Stimulated activated naive B cell treated with anti-CD40 and anti-IgM and Interleukin-4, amounts not matched to agents 10 μg/mL and 1 μg/mL and 100 μg/mL, for 72 hours (primary cell): ENCODE measurements at regions not wholly inside any gene's neighbourhood (a gene's known extent, or its start where the extent isn't known, plus 50 kb on each side); places are given as distances from the start of the nearest gene placed in this dataset.
"Not testable (repeated sequence)": the region's sequence is repeated elsewhere in the genome, so short reads cannot be mapped to it uniquely, and the experiment has no call there.

Source experiments
- ATAC-seq, 2 donors: fragments of 150-1000 bp; cut with Tn5 transposase; replicated peaks; 2 replicates each; pipeline ENCODE4 v1.10.0; 2021; ENCODE audit warnings: moderate library complexity in 1 of 2
- DNase-seq: peaks from one replicate; pipeline ENCODE4 v3.0.0; 2021
- H3K27ac Mint-ChIP-seq: one replicate; pipeline ENCODE4 v1.8.0; 2022; ENCODE audit warnings: mild to moderate bottlenecking, mixed read lengths
- H3K27me3 Mint-ChIP-seq, 2 donors: one replicate each; pipeline ENCODE4 v1.8.0; 2022; ENCODE audit warnings: mixed read lengths in 2 of 2
- H3K36me3 Mint-ChIP-seq, 2 donors: one replicate each; pipeline ENCODE4 v1.8.0; 2022; ENCODE audit warnings: mixed read lengths in 2 of 2, mild to moderate bottlenecking in 1 of 2
- H3K4me1 Mint-ChIP-seq, 2 donors: one replicate each; pipeline ENCODE4 v1.8.0; 2022; ENCODE audit warnings: mixed read lengths in 2 of 2, mild to moderate bottlenecking in 1 of 2
- H3K4me3 Mint-ChIP-seq, 2 donors: one replicate each; pipeline ENCODE4 v1.8.0; 2022; ENCODE audit warnings: mild to moderate bottlenecking in 2 of 2, mixed read lengths in 2 of 2, moderate library complexity in 1 of 2
- H3K9me3 Mint-ChIP-seq, 2 donors: one replicate each; pipeline ENCODE4 v1.8.0; 2022; ENCODE audit warnings: mixed read lengths in 2 of 2, mild to moderate bottlenecking in 1 of 2

DNA sequence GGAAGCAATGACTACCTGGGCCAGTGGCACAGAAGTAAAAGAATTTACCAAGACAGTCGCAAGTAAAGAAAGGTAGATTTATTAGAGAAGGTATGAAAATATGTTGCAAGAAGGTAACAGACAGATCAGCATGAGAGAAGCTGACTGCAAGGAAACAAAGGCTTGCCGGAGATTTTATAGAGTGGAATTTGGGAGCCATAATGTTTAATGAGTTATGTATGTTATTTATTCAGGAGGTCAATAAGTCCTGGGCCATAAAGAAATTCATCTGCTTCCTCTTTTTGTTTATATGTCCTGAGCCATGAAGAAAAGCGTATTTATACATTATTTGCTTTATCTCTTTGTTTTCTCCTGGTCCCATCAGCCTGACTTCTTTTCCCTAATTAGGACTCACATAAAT is 423.6 kb downstream of the PTH2R start:
- H3K4me3 Mint-ChIP-seq, result no peak overlapping the region
- no peaks in the 10 kb centered on the region for H3K36me3 Mint-ChIP-seq
- H3K9me3 Mint-ChIP-seq, result peaks cover 7 to 16% of the 10 kb centered on the region in 2 donors
- H3K4me1 Mint-ChIP-seq, result no peaks in the 10 kb centered on the region
- H3K27me3 Mint-ChIP-seq, result no peaks in the 10 kb centered on the region
- no peak overlapping the region for H3K27ac Mint-ChIP-seq
- ATAC-seq, result no peak
- DNase-seq, result no peak

DNA sequence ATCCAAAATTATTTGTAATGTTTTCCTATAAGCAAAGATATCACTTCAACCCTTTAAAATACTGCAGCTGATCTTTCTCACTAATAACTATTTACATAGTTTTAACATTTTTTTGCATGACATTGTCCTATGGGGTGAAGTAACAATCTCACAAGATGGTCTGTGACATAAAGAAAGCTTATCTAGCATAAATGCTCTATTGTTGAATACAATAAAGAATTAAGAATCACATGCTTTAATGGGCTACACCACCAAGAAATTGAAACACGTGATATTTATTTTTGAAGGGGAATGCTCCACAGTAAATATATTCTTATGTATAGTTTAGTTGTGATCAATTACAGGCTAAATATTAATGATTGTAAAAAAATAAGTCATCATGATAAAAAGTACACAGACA is 441.1 kb downstream of the PTH2R start:
- ATAC-seq, result no peak
- H3K27ac Mint-ChIP-seq, result no peak overlapping the region
- no peaks in the 10 kb centered on the region for H3K4me1 Mint-ChIP-seq
- H3K36me3 Mint-ChIP-seq, result no peaks in the 10 kb centered on the region
- no peak overlapping the region for H3K4me3 Mint-ChIP-seq
- DNase-seq, result no peak
- no peaks in the 10 kb centered on the region for H3K27me3 Mint-ChIP-seq
- peaks cover 8 to 14% of the 10 kb centered on the region in 2 donors for H3K9me3 Mint-ChIP-seq

DNA sequence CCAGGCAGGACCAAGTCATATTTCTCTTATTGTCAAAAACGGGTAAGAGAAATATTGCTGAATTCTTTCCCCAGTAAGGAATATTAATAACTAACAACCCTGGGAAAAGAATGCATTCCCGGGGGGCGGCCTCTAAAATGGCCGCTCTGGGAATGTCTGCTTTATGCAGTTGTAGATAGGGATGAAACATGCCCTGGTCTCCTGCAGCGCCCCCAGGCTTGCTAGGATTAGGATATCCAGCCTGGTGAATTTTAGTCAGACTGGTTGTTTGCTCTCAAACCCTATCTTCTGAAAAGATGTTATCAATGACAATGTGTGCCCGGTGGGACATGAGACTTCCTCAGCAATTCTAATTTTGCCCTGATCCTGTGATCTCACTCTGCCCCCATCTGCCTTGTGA is 448.1 kb downstream of the PTH2R start:
- no peaks in the 10 kb centered on the region for H3K36me3 Mint-ChIP-seq
- ATAC-seq, result no peak
- H3K4me3 Mint-ChIP-seq, result no peak overlapping the region
- H3K4me1 Mint-ChIP-seq, result no peaks in the 10 kb centered on the region
- no peak for DNase-seq
- no peaks in the 10 kb centered on the region for H3K27me3 Mint-ChIP-seq
- H3K9me3 Mint-ChIP-seq, result peaks cover 11 to 16% of the 10 kb centered on the region in 2 donors
- H3K27ac Mint-ChIP-seq, result no peak overlapping the region

DNA sequence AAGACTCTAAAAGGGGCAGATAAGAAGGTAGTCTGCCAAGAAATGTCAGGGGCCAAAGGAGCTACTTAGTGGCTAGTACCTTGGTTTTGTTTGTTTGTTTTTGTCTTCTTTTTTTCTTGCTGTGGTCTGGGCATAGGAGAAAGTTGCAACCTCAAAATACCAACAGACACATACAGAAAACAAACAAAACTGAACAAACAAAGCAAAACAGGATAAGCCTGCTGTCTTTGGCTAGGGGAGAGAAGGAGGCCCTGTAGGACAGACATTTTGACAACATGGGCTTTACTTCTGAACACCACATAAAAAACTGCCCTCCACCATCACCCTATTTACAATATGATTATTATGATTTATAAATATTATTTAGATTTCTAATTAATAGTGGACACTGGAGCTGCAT is 460.8 kb downstream of the PTH2R start:
- Mint-ChIP-seq H3K4me3 (no peak overlapping the region), H3K36me3 (no peaks in the 10 kb centered on the region), H3K27ac (no peak overlapping the region), H3K9me3 (no peaks in the 10 kb centered on the region), H3K4me1 (no peaks in the 10 kb centered on the region), H3K27me3 (no peaks in the 10 kb centered on the region)
- DNase-seq, result no peak
- ATAC-seq, result no peak

DNA sequence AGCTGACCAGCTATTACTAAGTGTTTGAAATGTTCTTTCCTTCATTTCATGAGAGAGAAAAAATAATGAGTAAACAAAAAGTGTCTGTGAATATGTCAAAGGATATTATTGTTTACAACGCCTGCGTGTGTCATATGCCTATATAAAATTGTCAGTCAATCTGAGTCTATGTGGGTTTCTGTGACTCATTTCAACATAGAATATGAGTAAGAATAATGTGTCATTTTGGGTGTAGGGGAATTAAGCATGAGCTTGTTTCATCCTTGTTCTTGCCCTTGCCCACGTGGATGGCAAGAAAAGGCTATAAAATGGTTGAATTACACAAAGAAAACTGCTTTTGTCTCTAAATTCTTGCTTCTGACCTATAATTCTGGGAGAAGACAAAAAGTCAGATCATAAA is 466.0 kb downstream of the PTH2R start:
- DNase-seq, result no peak
- H3K27me3 Mint-ChIP-seq, result no peaks in the 10 kb centered on the region
- H3K36me3 Mint-ChIP-seq, result no peaks in the 10 kb centered on the region
- H3K27ac Mint-ChIP-seq, result no peak overlapping the region
- ATAC-seq, result no peak
- H3K9me3 Mint-ChIP-seq, result peaks cover 0 to 7% of the 10 kb centered on the region in 2 donors
- no peak overlapping the region for H3K4me3 Mint-ChIP-seq
- no peaks in the 10 kb centered on the region for H3K4me1 Mint-ChIP-seq

DNA sequence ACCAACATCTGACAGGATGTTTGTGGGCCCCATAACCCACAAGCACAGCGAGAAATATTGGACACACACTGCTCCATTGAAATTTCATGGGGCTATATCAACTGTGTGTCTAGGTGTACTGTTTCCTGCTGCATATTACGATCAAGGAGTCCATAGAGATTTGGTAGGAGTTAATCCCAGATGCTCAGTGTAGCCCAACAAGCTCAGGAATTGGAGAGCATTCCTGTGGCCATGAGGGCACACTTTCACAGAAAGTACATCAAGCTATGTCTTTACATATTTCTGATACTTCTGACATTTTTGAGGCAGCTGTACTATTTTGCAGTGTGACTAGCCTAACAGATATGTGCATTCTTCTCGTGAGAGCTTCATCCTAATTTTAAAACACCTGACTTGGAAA is 473.1 kb downstream of the PTH2R start:
- Mint-ChIP-seq H3K4me1 (no peaks in the 10 kb centered on the region), H3K9me3 (peaks cover 0 to 9% of the 10 kb centered on the region in 2 donors), H3K27me3 (no peaks in the 10 kb centered on the region), H3K4me3 (no peak overlapping the region), H3K36me3 (no peaks in the 10 kb centered on the region), H3K27ac (no peak overlapping the region)
- DNase-seq (no peak), ATAC-seq (no peak)

DNA sequence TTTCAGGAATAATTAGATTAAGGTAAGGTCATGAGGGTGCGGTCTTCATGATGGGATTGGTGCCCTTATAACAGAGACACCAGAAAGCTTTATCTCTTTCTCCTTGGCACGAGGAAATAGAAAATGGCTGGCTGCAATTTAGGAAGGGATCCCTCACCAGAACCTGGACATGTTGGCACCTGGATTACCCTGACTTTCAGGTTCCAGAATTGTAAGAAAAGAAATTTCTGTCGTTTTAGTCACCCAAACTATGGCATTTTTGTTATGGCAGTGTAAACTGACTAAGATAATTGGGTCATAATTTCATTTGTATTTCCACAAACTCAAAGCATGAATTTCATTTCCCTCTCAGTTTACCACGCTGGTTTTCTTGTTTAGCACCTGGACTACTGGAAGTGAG is 473.6 kb downstream of the PTH2R start:
- Mint-ChIP-seq H3K4me3 (no peak overlapping the region), H3K36me3 (no peaks in the 10 kb centered on the region), H3K27me3 (no peaks in the 10 kb centered on the region), H3K27ac (no peak overlapping the region), H3K9me3 (peaks cover 0 to 9% of the 10 kb centered on the region in 2 donors), H3K4me1 (no peaks in the 10 kb centered on the region)
- DNase-seq (no peak), ATAC-seq (no peak)

DNA sequence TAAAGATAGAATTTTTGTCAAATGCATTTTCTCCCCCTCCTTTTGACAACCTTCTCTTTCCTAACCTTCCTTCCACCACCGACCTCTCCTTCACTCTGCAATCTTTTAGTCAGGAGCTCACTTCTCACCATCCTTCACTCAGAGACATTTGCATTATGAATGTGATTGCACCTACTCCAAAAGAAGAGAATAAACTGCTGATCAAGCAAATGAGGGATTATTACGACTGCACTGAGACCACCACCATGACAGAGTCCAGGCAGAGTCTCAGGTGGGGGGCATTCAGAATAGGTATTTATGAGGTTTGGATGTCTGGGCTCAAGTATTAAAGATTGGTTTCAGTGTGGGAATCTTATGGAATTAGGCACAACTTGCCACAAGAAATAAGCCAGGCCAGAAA is 483.9 kb downstream of the PTH2R start:
- DNase-seq, result no peak
- H3K27me3 Mint-ChIP-seq, result peaks cover 0 to 4% of the 10 kb centered on the region in 2 donors
- no peak overlapping the region for H3K4me3 Mint-ChIP-seq
- no peaks in the 10 kb centered on the region for H3K36me3 Mint-ChIP-seq
- no peaks in the 10 kb centered on the region for H3K4me1 Mint-ChIP-seq
- ATAC-seq, result no peak
- peaks cover 2 to 5% of the 10 kb centered on the region in 2 donors for H3K9me3 Mint-ChIP-seq
- H3K27ac Mint-ChIP-seq, result no peak overlapping the region

DNA sequence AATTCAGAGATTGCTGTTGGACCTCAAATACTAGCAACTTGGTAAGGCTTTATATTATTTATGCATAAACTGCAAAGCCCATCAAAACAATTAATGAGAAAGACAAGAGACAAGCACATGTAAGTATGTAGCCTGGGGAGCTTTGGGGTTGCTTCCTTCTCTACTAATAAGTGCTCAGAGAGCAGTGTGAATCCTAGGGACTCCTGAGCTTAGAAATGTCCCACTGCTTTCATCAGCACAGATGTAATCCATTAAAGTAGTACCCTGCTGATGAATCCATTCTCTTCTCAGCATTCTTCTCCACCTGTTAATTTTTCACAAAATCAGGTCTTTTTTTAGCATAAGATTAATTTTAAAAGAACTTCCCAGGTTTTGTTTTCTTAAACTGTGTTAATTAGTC is 485.6 kb downstream of the PTH2R start:
- Mint-ChIP-seq H3K27me3 (peaks cover 0 to 4% of the 10 kb centered on the region in 2 donors), H3K27ac (no peak overlapping the region), H3K4me3 (no peak overlapping the region), H3K36me3 (no peaks in the 10 kb centered on the region), H3K4me1 (no peaks in the 10 kb centered on the region), H3K9me3 (peaks cover 0 to 5% of the 10 kb centered on the region in 2 donors)
- DNase-seq, result no peak
- no peak for ATAC-seq

DNA sequence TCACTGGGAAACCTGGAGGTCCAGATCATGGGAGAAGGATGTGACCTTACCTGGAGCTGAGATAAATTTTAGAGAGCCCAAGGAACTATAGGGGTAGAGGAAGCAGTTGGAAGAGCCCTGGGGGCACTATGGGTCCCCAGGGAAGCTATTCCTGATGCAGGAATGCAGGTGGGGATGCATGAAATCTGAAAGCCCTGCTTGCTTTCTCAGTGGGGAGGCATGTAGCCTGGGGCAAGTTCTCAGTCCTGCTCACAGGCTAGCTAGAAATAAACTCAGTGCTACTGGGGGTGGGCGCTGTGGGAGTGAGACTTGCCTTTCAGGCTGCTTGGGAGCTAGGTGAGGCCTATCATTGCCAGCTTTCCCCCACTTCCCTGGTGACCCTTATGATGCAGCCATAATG is 499.7 kb downstream of the PTH2R start:
- no peaks in the 10 kb centered on the region for H3K36me3 Mint-ChIP-seq
- no peak overlapping the region for H3K27ac Mint-ChIP-seq
- no peak for ATAC-seq
- H3K4me1 Mint-ChIP-seq, result no peaks in the 10 kb centered on the region
- DNase-seq, result no peak
- peaks cover 0 to 4% of the 10 kb centered on the region in 2 donors for H3K9me3 Mint-ChIP-seq
- H3K27me3 Mint-ChIP-seq, result no peaks in the 10 kb centered on the region
- H3K4me3 Mint-ChIP-seq, result no peak overlapping the region

DNA sequence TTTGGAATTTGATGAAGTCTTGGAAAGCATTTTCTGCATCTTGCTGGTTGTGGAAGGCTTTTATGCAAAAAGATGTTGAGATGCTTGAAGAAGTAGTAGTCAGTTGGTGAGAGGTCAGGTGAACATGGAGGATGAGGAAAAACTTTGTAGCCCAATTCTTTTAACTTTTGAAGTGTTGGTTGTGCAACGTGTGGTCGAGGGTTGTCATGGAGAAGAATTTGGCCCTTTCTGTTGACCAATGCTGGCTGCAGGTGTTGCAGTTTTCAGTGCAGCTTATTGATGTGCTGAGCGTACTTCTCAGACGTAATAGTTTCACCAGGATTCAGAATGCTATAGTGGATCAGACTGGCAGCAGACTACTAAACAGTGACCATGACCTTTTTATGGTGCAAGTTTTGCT is 508.4 kb upstream of the MAP2 start:
- Mint-ChIP-seq H3K27ac (no peak overlapping the region), H3K4me3 (no peak overlapping the region), H3K9me3 (peaks cover 2 to 4% of the 10 kb centered on the region in 2 donors), H3K27me3 (no peaks in the 10 kb centered on the region), H3K36me3 (no peaks in the 10 kb centered on the region), H3K4me1 (no peaks in the 10 kb centered on the region)
- ATAC-seq (no peak), DNase-seq (no peak)

DNA sequence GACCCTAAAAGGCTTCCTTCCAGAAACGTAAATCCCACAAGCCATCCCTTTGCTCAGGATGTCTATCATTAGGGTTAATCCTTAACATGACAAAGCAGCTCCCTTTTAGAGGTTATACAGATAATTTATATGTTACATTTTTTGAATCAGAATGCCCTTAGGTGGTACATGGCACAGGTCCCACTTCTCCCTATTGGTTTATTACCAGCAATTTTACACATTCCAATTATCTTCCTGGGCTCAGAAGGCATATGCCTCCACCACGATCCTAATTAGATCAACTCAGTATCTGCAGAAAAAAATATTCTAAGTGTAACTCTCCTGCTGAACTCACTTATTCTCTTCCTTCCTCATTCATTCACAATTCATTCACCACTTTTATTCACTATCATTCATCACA is 507.0 kb upstream of the MAP2 start:
- no peaks in the 10 kb centered on the region for H3K27me3 Mint-ChIP-seq
- no peak overlapping the region for H3K27ac Mint-ChIP-seq
- no peak overlapping the region for H3K4me3 Mint-ChIP-seq
- H3K36me3 Mint-ChIP-seq, result no peaks in the 10 kb centered on the region
- DNase-seq (no peak), ATAC-seq (no peak)
- no peaks in the 10 kb centered on the region for H3K4me1 Mint-ChIP-seq
- H3K9me3 Mint-ChIP-seq, result peaks cover 9 to 11% of the 10 kb centered on the region in 2 donors

DNA sequence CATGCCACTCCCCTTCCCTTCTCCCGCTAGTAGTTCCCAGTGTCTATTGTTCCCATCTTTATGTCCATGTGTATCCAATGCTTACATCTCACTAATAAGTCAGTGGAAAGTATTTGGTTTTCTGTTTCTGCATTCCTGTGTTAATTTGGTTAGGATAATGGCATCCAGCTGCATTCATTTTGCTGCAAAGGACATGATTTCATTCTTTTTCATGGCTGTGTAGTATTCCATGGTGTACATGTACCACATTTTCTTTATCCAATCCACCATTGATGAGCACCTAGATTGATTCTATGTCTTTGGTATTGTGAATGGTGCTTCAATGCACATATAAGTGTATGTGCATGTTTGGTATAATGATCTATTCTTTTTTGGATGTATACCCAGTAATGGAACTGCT is 502.5 kb upstream of the MAP2 start:
- not testable (repeated sequence) for H3K4me3 Mint-ChIP-seq, H3K27ac Mint-ChIP-seq, DNase-seq, ATAC-seq, H3K27me3 Mint-ChIP-seq, H3K4me1 Mint-ChIP-seq, H3K36me3 Mint-ChIP-seq
- peaks cover 18 to 24% of the 10 kb centered on the region in 2 donors for H3K9me3 Mint-ChIP-seq

DNA sequence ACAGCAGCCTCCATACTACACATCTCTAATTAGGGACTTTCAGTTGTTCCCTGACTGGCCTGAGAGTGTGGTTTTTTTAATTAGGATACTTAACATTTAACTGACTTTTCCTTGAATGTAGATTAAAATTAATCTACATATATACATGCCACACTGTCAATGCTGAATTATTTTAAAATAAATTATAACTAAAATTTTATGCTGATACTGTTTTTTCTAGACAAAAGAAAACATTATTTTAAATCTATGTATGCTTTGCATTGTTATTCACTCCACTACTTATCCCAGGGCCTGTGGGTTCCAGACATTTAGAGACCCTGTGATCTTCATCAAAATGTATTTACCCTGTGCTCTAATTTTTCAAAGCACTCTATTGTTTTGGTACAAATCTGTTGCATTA is 496.0 kb upstream of the MAP2 start:
- Mint-ChIP-seq H3K27me3 (no peaks in the 10 kb centered on the region), H3K4me1 (no peaks in the 10 kb centered on the region), H3K36me3 (no peaks in the 10 kb centered on the region), H3K27ac (no peak overlapping the region), H3K9me3 (peaks cover 7 to 9% of the 10 kb centered on the region in 2 donors), H3K4me3 (no peak overlapping the region)
- DNase-seq (no peak), ATAC-seq (no peak)

DNA sequence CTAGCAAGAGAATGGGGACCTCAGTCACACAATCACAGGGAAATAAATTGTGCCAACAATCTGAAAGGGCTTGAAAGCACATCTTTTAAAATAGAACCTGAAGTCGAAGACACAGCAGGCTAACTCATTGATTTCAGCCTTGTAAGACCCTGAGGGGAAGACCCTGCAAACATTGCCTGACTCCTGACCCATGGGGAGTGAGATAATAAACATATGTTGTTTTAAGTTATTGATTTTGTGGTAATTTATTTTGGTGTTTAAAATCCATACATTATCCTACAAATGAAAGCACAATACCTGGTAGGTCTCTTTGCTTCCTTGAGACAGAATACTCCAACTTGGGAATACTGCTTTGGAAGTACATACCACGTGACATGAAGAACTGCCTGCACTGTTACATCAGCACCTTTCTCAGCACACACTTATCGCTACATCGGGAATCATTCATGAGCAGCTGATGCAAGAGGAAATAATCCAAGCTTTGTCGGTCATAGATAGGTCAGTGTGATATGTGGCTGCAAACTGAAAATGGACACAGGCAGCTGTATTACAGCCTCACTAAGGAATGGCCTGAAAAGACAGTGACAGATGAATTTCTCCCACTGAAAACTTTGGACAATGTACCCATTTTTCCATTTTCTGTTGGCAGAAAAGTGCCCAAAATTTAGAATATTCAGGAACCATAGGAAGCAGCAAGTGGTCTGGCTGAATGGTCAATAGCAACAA is 494.5 kb upstream of the MAP2 start:
- H3K4me1 Mint-ChIP-seq, result no peaks in the 10 kb centered on the region
- no peak for DNase-seq
- ATAC-seq, result no peak
- no peaks in the 10 kb centered on the region for H3K36me3 Mint-ChIP-seq
- H3K27me3 Mint-ChIP-seq, result no peaks in the 10 kb centered on the region
- no peak overlapping the region for H3K27ac Mint-ChIP-seq
- peaks cover 0 to 2% of the 10 kb centered on the region in 2 donors for H3K9me3 Mint-ChIP-seq
- H3K4me3 Mint-ChIP-seq, result no peak overlapping the region
